Gastrocnemius medialis (tissue), 4 donors: ENCODE measurements at regions not wholly inside any gene's neighbourhood (a gene's known extent, or its start where the extent isn't known, plus 50 kb on each side); places are given as distances from the start of the nearest gene placed in this dataset.

Experiments
- ATAC-seq, 2 donors: fragments of 150-250 bp; one replicate each; pipeline ENCODE4 v1.9.1; 2016
- DNase-seq, 2 donors: peaks; one replicate each; pipeline ENCODE4 v3.0.0-alpha.2; 2019
- H3K27ac ChIP-seq, 4 donors: fragments of 200-600 bp; sonication (generic); 1 replicate in 1 of 4; 2 replicates in 3 of 4; pipeline ENCODE4 v1.5.1; 2016 to 2018; ENCODE audit warnings: mild to moderate bottlenecking in 2 of 4, moderate library complexity in 1 of 4
- H3K27me3 ChIP-seq, 3 donors: fragments of 200-600 bp; sonication (generic) in 2 of 3; 1 replicate in 1 of 3; 2 replicates in 2 of 3; pipeline versions ENCODE4 v1.5.1 to v1.6.0; 2016 to 2019; ENCODE audit warnings: mild to moderate bottlenecking in 1 of 3, moderate library complexity in 1 of 3
- H3K36me3 ChIP-seq, 2 donors: fragments of 200-600 bp; sonication (generic) in 1 of 2; one replicate each; pipeline ENCODE4 v1.5.1; 2017 to 2018
- H3K4me1 ChIP-seq, 2 donors: fragments of 200-600 bp; sonication (generic) in 1 of 2; one replicate each; pipeline ENCODE4 v1.5.1; 2016 to 2017; ENCODE audit warnings: mild to moderate bottlenecking in 2 of 2
- H3K4me3 ChIP-seq, 4 donors: fragments of 200-600 bp; sonication (generic) in 3 of 4; 1 replicate in 1 of 4; 2 replicates in 3 of 4; pipeline ENCODE4 v1.5.1; 2016 to 2019; ENCODE audit warnings: mild to moderate bottlenecking in 2 of 4
- H3K9me3 ChIP-seq, 3 donors: fragments of 200-600 bp; sonication (generic) in 2 of 3; 1 replicate in 1 of 3; 2 replicates in 2 of 3; pipeline ENCODE4 v1.5.1; 2016 to 2019
- POLR2A ChIP-seq, 2 donors: fragments of 450-650 bp; IDR thresholded peaks; one replicate each; pipeline ENCODE4 v1.6.1; 2017; ENCODE audit warnings: antibody characterized with exemption in 2 of 2, mild to moderate bottlenecking in 2 of 2, moderate library complexity in 2 of 2
- in situ Hi-C, 4 donors: fragments of 200-750 bp; cut with MboI; loops; one replicate each; pipeline versions ENCODE4 v1.15.0 to v1.8.0; 2017; ENCODE audit warnings: low sequenced_read_pairs in 4 of 4
- intact Hi-C: fragments of 100-400 bp; cut with DNase I; formaldehyde crosslinking; loops from one replicate; pipeline ENCODE4 v1.15.1; 2023; ENCODE audit warnings: low total_unique reads
- TF ChIP-seq, protein P1 (sequence below), 5 experiments: fragments of 450-650 bp in 3 of 5; fragments of 200-600 bp in 2 of 5; sonication (generic) in 2 of 5; IDR thresholded peaks in 4 of 5; conservative IDR thresholded peaks in 1 of 5; 1 replicate in 4 of 5; 2 replicates in 1 of 5; pipeline ENCODE4 v1.5.1; 2016 to 2019; ENCODE audit warnings: antibody characterized with exemption in 5 of 5, mild to moderate bottlenecking in 3 of 5, moderate library complexity in 3 of 5

DNA sequence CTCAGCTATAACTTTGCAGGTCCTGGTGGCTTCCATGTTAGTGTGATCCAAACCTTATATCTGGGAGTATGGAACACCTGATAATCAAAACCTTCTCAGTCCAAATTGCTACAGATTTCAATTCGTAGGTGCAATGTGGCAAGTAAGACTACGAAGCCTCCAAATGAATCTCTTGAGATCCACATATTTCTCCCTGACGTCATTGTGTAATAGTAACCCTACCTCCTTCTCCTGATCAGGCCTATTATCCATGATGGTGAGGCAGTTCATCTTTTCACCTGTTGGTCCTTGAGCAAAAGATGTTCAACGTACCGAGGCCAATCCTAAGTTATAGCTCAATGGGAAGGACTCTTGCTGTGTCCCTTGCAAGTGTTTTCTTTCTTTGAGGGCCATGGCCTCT is 115.9 kb upstream of the CHRM3 start:
- Histone ChIP-seq H3K27ac (no peak overlapping the region), H3K4me3 (no peak overlapping the region), H3K36me3 (no peaks in the 10 kb centered on the region), H3K4me1 (no peaks in the 10 kb centered on the region), H3K27me3 (no peaks in the 10 kb centered on the region), H3K9me3 (no peaks in the 10 kb centered on the region)
- intact Hi-C loops (no loop called here), in situ Hi-C loops (no loop called here)
- ATAC-seq = no peak
- TF ChIP-seq POLR2A (IDR thresholded peaks at IDR 0.05) = no peak
- TF ChIP-seq, protein P1, sequence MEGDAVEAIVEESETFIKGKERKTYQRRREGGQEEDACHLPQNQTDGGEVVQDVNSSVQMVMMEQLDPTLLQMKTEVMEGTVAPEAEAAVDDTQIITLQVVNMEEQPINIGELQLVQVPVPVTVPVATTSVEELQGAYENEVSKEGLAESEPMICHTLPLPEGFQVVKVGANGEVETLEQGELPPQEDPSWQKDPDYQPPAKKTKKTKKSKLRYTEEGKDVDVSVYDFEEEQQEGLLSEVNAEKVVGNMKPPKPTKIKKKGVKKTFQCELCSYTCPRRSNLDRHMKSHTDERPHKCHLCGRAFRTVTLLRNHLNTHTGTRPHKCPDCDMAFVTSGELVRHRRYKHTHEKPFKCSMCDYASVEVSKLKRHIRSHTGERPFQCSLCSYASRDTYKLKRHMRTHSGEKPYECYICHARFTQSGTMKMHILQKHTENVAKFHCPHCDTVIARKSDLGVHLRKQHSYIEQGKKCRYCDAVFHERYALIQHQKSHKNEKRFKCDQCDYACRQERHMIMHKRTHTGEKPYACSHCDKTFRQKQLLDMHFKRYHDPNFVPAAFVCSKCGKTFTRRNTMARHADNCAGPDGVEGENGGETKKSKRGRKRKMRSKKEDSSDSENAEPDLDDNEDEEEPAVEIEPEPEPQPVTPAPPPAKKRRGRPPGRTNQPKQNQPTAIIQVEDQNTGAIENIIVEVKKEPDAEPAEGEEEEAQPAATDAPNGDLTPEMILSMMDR (IDR thresholded peaks at IDR 0.05 in 4 of 5, conservative IDR thresholded peaks at IDR 0.05 in 1 of 5) = no peak
- DNase-seq = no peak

DNA sequence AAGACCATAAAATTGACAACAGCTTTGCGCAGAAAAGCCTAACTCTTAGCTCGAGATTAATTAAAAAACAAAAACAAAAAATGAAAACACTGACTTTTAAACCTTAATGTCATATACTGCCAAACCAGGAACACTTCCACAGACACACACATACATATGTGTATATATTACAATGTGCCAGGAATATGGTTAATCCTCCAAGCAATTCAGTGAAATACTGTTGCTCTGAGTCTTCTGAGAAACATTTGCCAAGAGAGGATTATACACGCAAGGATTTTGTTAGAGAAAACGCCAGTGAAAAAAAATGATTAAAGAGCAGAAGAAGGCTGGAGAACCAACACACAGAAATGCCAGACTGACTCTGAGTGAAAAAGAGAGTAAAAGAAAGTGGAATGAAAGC is 116.7 kb upstream of the CHRM3 start:
- TF ChIP-seq, protein P1 (IDR thresholded peaks at IDR 0.05 in 4 of 5, conservative IDR thresholded peaks at IDR 0.05 in 1 of 5) = no peak
- no peak for TF ChIP-seq POLR2A (IDR thresholded peaks at IDR 0.05)
- DNase-seq (no peak), ATAC-seq (no peak)
- no peaks in the 10 kb centered on the region for H3K36me3 ChIP-seq
- intact Hi-C loops = no loop called here
- H3K27me3 ChIP-seq = no peaks in the 10 kb centered on the region
- in situ Hi-C loops = no loop called here
- H3K27ac ChIP-seq = no peak overlapping the region
- no peaks in the 10 kb centered on the region for H3K4me1 ChIP-seq
- H3K9me3 ChIP-seq = no peaks in the 10 kb centered on the region
- no peak overlapping the region for H3K4me3 ChIP-seq

DNA sequence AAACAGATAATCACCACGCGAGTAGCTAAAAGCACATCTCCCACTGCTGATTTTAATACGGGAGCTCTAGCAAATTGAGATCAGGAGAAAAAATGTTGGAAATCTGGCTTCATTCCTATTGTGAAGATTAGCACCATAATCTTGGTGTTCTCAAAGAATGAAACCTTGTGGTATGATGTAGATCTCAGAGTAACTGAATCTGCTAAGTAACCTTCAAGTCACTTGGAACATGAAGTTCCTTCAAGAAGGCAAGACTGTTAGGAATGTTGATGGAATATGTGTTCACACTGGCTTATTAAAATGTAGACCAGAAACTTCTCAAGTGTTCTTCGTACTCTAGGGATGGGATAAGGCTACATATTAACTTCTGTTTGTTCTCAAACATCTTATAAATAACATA is 117.4 kb upstream of the CHRM3 start:
- in situ Hi-C loops = no loop called here
- TF ChIP-seq POLR2A (IDR thresholded peaks at IDR 0.05) = no peak
- TF ChIP-seq, protein P1 (IDR thresholded peaks at IDR 0.05 in 4 of 5, conservative IDR thresholded peaks at IDR 0.05 in 1 of 5) = no peak
- H3K36me3 ChIP-seq = no peaks in the 10 kb centered on the region
- intact Hi-C loops = no loop called here
- H3K9me3 ChIP-seq = no peaks in the 10 kb centered on the region
- no peak for DNase-seq
- no peaks in the 10 kb centered on the region for H3K4me1 ChIP-seq
- H3K27me3 ChIP-seq = no peaks in the 10 kb centered on the region
- no peak for ATAC-seq
- no peak overlapping the region for H3K4me3 ChIP-seq
- no peak overlapping the region for H3K27ac ChIP-seq

DNA sequence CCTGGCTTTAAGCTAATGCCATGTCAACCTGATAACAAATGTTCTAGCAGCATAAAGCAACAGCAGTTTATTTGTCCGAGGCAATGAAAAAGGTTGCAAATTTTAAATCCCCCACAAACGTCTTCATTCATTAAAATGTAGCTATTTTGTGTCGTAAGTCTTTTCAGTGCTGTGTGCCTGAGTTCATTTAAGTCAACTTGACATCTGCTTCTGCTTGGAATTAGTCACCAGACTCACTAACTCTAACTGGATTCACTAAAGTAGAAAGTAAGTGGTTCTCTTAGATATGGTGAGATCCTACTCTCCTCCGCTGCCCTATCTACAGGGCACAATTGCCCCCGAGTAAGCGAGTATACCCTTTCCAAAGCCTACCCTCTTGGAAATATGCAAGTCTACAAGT is 118.4 kb upstream of the CHRM3 start:
- Histone ChIP-seq H3K9me3 (no peaks in the 10 kb centered on the region), H3K4me3 (no peak overlapping the region), H3K27me3 (no peaks in the 10 kb centered on the region), H3K27ac (no peak overlapping the region), H3K4me1 (no peaks in the 10 kb centered on the region), H3K36me3 (no peaks in the 10 kb centered on the region)
- intact Hi-C loops = no loop called here
- in situ Hi-C loops = no loop called here
- ATAC-seq (no peak), DNase-seq (no peak)
- TF ChIP-seq POLR2A (IDR thresholded peaks at IDR 0.05) = no peak
- TF ChIP-seq, protein P1 (IDR thresholded peaks at IDR 0.05 in 4 of 5, conservative IDR thresholded peaks at IDR 0.05 in 1 of 5) = no peak

DNA sequence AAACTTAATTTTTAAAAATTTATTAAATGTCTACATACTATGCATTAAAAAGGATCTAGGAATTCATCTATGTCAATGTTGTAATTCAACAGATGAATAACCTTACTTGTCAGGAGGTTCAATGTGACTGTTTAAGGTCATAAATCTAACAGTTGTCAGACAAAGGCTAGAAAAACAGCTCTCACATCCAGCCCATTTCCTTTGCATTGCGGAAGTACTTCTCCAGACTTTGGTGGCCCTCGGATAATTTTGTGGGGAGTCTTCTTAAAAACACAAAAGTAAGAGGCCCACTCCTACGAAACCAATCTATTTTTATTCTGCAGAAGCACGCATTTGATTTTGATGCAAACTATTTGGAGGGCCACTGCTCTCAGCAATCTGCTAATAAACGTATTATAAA is 122.6 kb upstream of the CHRM3 start:
- in situ Hi-C loops (no loop called here), intact Hi-C loops (no loop called here)
- H3K4me1 ChIP-seq = no peaks in the 10 kb centered on the region
- H3K9me3 ChIP-seq = no peaks in the 10 kb centered on the region
- H3K27ac ChIP-seq = no peak overlapping the region
- DNase-seq = no peak
- no peaks in the 10 kb centered on the region for H3K36me3 ChIP-seq
- no peaks in the 10 kb centered on the region for H3K27me3 ChIP-seq
- ATAC-seq = no peak
- TF ChIP-seq, protein P1 (IDR thresholded peaks at IDR 0.05 in 4 of 5, conservative IDR thresholded peaks at IDR 0.05 in 1 of 5) = no peak
- no peak for TF ChIP-seq POLR2A (IDR thresholded peaks at IDR 0.05)
- no peak overlapping the region for H3K4me3 ChIP-seq
